GM20431 (cell line): ENCODE measurements at regions not wholly inside any gene's neighbourhood (a gene's known extent, or its start where the extent isn't known, plus 50 kb on each side); places are given as distances from the start of the nearest gene placed in this dataset.
"Not testable (repeated sequence)": the region's sequence is repeated elsewhere in the genome, so short reads cannot be mapped to it uniquely, and the experiment has no call there.

Source experiments
- in situ Hi-C: fragments of 300-500 bp; cut with MseI, MboI; formaldehyde crosslinking; loops from one replicate; pipeline ENCODE4 v1.15.0; 2020; ENCODE audit warnings: low sequenced_read_pairs; ENCODE audit not compliant: unreplicated experiment

GRCh38 chr15:88965097-88965496 is 51.9 kb upstream of the MFGE8 start:
- in situ Hi-C loops: not testable (repeated sequence)

- in situ Hi-C loops: no loop called here
These were observed 57.1 kb upstream of the MFGE8 start for GRCh38 chr15:88970232-88970631.

- in situ Hi-C loops: no loop called here
These were observed 61.2 kb upstream of the MFGE8 start for GRCh38 chr15:88974392-88974791.

- in situ Hi-C loops: no loop called here
These were observed 62.7 kb upstream of the MFGE8 start for GRCh38 chr15:88975891-88976290.

- in situ Hi-C loops: no loop called here
These were observed 63.5 kb upstream of the MFGE8 start for GRCh38 chr15:88976656-88977055.

- in situ Hi-C loops: no loop called here
These were observed 66.5 kb upstream of the MFGE8 start for GRCh38 chr15:88979674-88980073.

GRCh38 chr15:88980498-88980897 is 67.3 kb upstream of the MFGE8 start:
- in situ Hi-C loops: no loop called here

- in situ Hi-C loops: no loop called here
These were observed 68.4 kb upstream of the MFGE8 start for GRCh38 chr15:88981244-88982215.

- in situ Hi-C loops: no loop called here
These were observed 69.2 kb upstream of the MFGE8 start for GRCh38 chr15:88982304-88982945.

- in situ Hi-C loops: no loop called here
These were observed 69.8 kb upstream of the MFGE8 start for GRCh38 chr15:88982946-88983342.

- in situ Hi-C loops: no loop called here
These were observed 70.8 kb upstream of the MFGE8 start for GRCh38 chr15:88983861-88984429.

GRCh38 chr15:88985547-88986393 is 72.6 kb upstream of the MFGE8 start:
- in situ Hi-C loops: no loop called here

GRCh38 chr15:88986949-88987590 is 73.9 kb upstream of the MFGE8 start:
- in situ Hi-C loops: no loop called here

GRCh38 chr15:88987591-88987933 is 74.4 kb upstream of the MFGE8 start:
- in situ Hi-C loops: no loop called here

GRCh38 chr15:88987934-88988671 is 74.9 kb upstream of the MFGE8 start:
- in situ Hi-C loops: no loop called here

- in situ Hi-C loops: no loop called here
These were observed 76.4 kb upstream of the MFGE8 start for GRCh38 chr15:88989578-88989977.

GRCh38 chr15:88990185-88990679 is 77.1 kb upstream of the MFGE8 start:
- in situ Hi-C loops: no loop called here

GRCh38 chr15:88992216-88992615 is 79.0 kb upstream of the MFGE8 start:
- in situ Hi-C loops: no loop called here

GRCh38 chr15:88992912-88993376 is 79.8 kb upstream of the MFGE8 start:
- in situ Hi-C loops: no loop called here
